ES-I3 (cell line): ENCODE measurements at regions not wholly inside any gene's neighbourhood (a gene's known extent, or its start where the extent isn't known, plus 50 kb on each side); places are given as distances from the start of the nearest gene placed in this dataset.

ENCODE experiments used
- H3K36me3 ChIP-seq: 2 replicates; pipeline ENCODE4 v1.6.1; 2013; ENCODE audit warnings: mild to moderate bottlenecking, low read length, control low read depth, moderate library complexity; ENCODE audit not compliant: insufficient read depth
- H3K4me1 ChIP-seq: 2 replicates; pipeline ENCODE4 v1.6.1; 2013; ENCODE audit warnings: mild to moderate bottlenecking, control low read depth, low read length; ENCODE audit not compliant: insufficient read depth
- H3K9ac ChIP-seq: 2 replicates; pipeline ENCODE4 v1.6.1; 2013; ENCODE audit warnings: low read depth, mild to moderate bottlenecking, low read length, moderate library complexity
- H3K9me3 ChIP-seq: 2 replicates; pipeline ENCODE4 v1.6.1; 2013; ENCODE audit warnings: mild to moderate bottlenecking, low read length, moderate library complexity; ENCODE audit not compliant: control insufficient read depth, insufficient read depth

- Histone ChIP-seq H3K9ac (peak overlapping the region; percentile 23), H3K4me1 (peaks cover 46% of the 10 kb centered on the region), H3K9me3 (no peaks in the 10 kb centered on the region), H3K36me3 (no peaks in the 10 kb centered on the region)
These were observed 231.0 kb downstream of the INSIG2 start for GRCh38 chr2:118319271-118319684.

DNA sequence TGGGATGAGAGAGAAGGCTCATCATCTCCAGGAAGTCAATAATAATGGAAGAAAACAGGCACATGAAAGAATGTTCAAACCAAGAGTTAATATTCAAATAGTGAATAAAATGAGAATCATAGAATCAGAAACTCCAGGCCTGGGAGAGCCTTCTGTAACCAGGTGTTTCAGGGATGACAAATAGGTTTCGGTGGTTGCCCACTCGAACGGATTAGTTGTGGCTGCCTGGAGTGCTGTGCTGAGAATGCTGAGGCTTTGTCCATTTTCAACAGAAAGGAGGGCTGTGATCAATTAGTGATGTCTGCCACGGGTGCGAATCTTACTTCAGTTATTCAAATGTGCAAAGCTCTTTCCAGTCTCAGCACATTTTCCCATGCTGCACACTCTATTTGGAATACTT, 227.3 kb downstream of the INSIG2 start:
- H3K36me3 ChIP-seq, result no peaks in the 10 kb centered on the region
- peaks cover 42% of the 10 kb centered on the region for H3K4me1 ChIP-seq
- no peaks in the 10 kb centered on the region for H3K9me3 ChIP-seq
- H3K9ac ChIP-seq, result no peak overlapping the region

- Histone ChIP-seq H3K9me3 (no peaks in the 10 kb centered on the region), H3K4me1 (peaks cover 28% of the 10 kb centered on the region), H3K9ac (no peak overlapping the region), H3K36me3 (no peaks in the 10 kb centered on the region)
These were observed 224.9 kb downstream of the INSIG2 start for GRCh38 chr2:118312969-118313756.

- Histone ChIP-seq H3K36me3 (no peaks in the 10 kb centered on the region), H3K9ac (peak overlapping the region; percentile 90), H3K4me1 (peaks cover 10% of the 10 kb centered on the region), H3K9me3 (no peaks in the 10 kb centered on the region)
These were observed 222.6 kb downstream of the INSIG2 start for GRCh38 chr2:118310681-118311429.

DNA sequence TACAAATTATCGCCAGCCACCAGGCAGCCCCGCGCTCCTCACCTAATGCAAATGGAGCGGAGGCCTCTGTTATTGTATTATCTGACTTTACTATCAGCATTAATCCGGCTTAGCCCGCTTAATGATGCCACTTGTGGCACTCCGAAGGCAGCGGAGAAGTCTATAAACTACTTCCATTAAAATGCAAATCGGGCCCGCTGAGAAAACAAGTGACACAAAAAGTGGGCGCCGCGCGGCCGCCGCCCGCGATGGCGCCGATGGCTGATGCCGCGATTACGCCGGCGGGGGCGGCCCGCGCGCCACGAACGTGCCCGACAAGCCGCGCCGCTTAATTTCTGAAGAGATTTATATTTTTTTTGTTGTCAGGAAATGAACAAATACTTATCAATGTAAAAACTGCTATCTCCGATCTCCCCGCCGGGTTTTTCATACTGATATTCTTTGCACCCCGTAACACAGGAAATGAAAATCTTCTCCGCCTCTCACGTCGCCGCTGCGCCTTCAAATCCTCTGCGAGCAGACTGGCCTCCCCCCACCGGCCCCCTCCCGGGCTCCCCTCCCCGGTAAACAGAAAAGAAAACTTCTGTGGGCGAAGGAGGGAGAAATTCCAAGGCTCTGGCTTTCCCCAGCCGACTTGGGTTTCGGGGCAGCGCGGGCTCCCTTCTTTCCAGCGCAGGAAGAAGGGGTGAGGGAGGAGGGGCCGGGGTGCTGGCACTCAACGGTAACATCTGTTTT, 221.8 kb downstream of the INSIG2 start:
- peak overlapping the region; percentile 90 for H3K9ac ChIP-seq
- H3K36me3 ChIP-seq, result no peaks in the 10 kb centered on the region

GRCh38 chr2:118309257-118309945, 221.1 kb downstream of the INSIG2 start:
- no peaks in the 10 kb centered on the region for H3K36me3 ChIP-seq
- peaks cover 10% of the 10 kb centered on the region for H3K4me1 ChIP-seq
- H3K9me3 ChIP-seq, result no peaks in the 10 kb centered on the region
- H3K9ac ChIP-seq, result peak overlapping the region; percentile 90

More for the DNA sequence above, 221.8 kb downstream of the INSIG2 start:
- peaks cover 10% of the 10 kb centered on the region for H3K4me1 ChIP-seq
- no peaks in the 10 kb centered on the region for H3K9me3 ChIP-seq

- Histone ChIP-seq H3K9ac (no peak overlapping the region), H3K4me1 (no peaks in the 10 kb centered on the region), H3K9me3 (no peaks in the 10 kb centered on the region), H3K36me3 (no peaks in the 10 kb centered on the region)
These were observed 219.6 kb downstream of the INSIG2 start for GRCh38 chr2:118307864-118308263.

GRCh38 chr2:118301248-118301647, 213.0 kb downstream of the INSIG2 start:
- Histone ChIP-seq H3K9ac (no peak overlapping the region), H3K36me3 (no peaks in the 10 kb centered on the region), H3K9me3 (no peaks in the 10 kb centered on the region), H3K4me1 (no peaks in the 10 kb centered on the region)

DNA sequence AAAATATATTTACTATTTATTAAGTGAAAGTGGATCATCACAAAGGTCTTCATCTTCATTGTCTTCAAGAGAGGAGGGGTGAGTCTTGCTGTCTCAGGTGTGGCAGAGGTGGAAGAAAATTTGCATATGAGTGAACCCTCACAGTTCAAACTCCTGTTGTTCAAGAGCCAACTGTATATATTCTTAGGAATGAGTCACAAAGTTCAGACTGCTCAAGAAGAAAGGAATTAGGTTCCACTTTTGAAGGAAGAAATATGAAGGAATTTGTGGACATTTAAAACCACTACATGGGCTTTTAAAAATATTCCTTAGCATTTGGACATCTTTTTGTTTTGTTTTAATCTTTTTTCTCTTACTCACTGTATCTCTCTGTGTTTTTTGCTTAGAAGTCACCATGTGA, 212.6 kb downstream of the INSIG2 start:
- Histone ChIP-seq H3K9ac (no peak overlapping the region), H3K36me3 (no peaks in the 10 kb centered on the region), H3K9me3 (no peaks in the 10 kb centered on the region), H3K4me1 (no peaks in the 10 kb centered on the region)

DNA sequence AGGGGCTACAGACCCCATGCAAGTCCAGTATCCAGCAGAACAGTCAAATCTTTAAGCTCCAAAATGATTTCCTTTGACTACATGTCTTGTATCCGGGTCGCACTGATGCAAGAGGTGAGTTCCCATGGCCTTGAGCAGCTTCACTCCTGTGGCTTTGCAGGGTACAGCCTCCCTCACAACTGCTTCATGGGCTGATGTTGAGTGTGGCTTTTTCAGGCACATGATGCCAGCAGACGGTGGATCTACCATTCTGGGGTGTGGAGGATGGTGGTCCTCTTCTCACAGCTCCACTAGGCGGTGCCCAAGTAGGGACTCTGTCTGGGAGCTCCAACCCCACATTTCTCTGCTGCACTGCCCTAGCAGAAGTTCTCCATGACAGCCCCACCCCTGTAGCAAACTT, 208.4 kb downstream of the INSIG2 start:
- H3K4me1 ChIP-seq, result no peaks in the 10 kb centered on the region
- no peaks in the 10 kb centered on the region for H3K9me3 ChIP-seq
- H3K36me3 ChIP-seq, result no peaks in the 10 kb centered on the region
- H3K9ac ChIP-seq, result no peak overlapping the region

DNA sequence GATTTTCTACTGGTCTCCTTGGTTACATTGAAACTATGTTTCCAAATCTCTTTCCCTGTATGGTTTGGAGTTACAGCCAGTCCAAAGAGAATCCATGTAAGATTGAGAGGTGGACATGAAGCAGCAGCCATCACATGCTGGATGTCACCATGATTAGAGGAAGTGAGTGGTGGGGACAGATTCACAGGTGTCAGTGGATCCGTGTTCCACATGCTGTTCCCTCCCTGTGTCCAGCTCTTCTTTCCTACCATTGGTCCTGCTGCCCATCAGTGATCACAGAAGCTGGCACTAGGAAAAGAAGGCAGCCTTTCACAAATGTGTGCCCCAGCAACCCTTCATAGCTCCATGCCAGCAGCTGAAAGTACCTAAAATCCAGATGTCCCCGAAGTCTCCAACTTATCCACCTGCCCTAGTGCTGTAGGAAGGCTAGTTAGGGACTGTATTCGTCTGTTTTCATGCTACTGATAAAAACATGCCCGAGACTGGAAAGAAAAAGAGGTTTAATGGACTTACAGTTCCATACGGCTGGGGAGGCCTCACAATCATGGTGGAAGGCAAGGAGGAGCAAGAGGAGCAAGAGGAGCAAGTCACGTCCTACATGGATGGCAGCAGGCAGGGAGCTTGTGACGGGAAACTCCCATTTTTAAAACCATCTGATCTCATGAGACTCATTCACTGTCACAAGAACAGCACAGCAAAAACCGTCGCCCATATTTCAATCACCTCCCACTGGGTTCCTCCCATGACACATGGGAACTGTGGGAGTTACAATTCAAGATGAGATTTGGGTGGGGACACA, 207.5 kb downstream of the INSIG2 start:
- Histone ChIP-seq H3K36me3 (no peaks in the 10 kb centered on the region), H3K9me3 (no peaks in the 10 kb centered on the region), H3K9ac (no peak overlapping the region), H3K4me1 (no peaks in the 10 kb centered on the region)

DNA sequence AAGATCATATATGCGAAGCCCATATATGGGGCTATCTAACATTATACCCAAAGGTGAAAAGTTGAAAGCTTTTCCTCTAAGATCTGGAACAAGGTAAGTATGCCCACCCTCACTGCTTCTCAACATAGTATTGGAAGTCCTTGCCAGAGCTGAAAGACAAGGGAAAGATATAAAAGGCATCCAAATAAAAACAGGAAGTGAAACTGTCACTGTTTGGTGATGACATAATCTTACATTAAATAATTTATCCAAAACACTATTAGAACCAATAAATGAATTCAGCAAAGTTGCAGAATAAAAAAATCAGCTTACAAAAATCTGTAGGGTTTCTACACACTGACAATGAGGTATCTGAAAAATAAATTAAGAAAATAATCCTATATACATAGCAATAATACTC, 205.8 kb downstream of the INSIG2 start:
- Histone ChIP-seq H3K36me3 (no peaks in the 10 kb centered on the region), H3K9me3 (no peaks in the 10 kb centered on the region), H3K9ac (no peak overlapping the region), H3K4me1 (no peaks in the 10 kb centered on the region)

GRCh38 chr2:118292991-118293390, 204.7 kb downstream of the INSIG2 start:
- H3K9me3 ChIP-seq, result no peaks in the 10 kb centered on the region
- no peaks in the 10 kb centered on the region for H3K36me3 ChIP-seq
- no peaks in the 10 kb centered on the region for H3K4me1 ChIP-seq
- H3K9ac ChIP-seq, result no peak overlapping the region
